ENCODE measurements at regions not wholly inside any gene's neighbourhood (a gene's known extent, or its start where the extent isn't known, plus 50 kb on each side); places are given as distances from the start of the nearest gene placed in this dataset.

DNA sequence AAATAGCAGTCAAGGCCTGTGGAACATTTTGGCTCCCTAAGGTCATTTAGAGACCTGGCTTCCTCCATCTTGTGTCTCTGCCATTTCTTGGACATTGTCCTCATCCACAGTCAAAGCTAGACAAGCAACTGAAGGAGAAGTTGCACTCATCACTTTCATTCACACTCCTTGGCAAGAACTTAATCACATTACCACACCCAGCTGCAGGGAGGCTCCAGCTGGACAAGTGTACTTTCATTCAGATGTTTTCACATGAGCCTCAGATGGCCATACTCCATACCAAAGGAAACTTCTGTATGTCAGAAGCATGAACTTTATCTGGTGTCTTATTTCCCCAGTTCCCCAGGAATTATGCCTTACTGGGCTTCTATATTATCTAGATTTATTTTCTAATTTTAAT, 537.4 kb downstream of the TMEM135 start:
- TF ChIP-seq, protein P1, sequence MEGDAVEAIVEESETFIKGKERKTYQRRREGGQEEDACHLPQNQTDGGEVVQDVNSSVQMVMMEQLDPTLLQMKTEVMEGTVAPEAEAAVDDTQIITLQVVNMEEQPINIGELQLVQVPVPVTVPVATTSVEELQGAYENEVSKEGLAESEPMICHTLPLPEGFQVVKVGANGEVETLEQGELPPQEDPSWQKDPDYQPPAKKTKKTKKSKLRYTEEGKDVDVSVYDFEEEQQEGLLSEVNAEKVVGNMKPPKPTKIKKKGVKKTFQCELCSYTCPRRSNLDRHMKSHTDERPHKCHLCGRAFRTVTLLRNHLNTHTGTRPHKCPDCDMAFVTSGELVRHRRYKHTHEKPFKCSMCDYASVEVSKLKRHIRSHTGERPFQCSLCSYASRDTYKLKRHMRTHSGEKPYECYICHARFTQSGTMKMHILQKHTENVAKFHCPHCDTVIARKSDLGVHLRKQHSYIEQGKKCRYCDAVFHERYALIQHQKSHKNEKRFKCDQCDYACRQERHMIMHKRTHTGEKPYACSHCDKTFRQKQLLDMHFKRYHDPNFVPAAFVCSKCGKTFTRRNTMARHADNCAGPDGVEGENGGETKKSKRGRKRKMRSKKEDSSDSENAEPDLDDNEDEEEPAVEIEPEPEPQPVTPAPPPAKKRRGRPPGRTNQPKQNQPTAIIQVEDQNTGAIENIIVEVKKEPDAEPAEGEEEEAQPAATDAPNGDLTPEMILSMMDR (IDR thresholded peaks at IDR 0.05; ENCODE audit: low read depth, low read length), result no peak
- TF ChIP-seq EZH2phosphoT487 (IDR thresholded peaks at IDR 0.05; ENCODE audit: low read depth), result no peak
